ENCODE measurements at regions not wholly inside any gene's neighbourhood (a gene's known extent, or its start where the extent isn't known, plus 50 kb on each side); places are given as distances from the start of the nearest gene placed in this dataset.

- Histone ChIP-seq H3K27ac (ENCODE audit: insufficient read depth, low read length) (no peak overlapping the region), H4K20me1 (ENCODE audit: insufficient read depth, low read length) (no peaks in the 10 kb centered on the region), H2BK20ac (ENCODE audit: low read depth, low read length) (no peak overlapping the region), H3K14ac (replicated peaks; ENCODE audit: low read depth, low read length) (no peak overlapping the region), H4K5ac (ENCODE audit: low read depth, low read length) (no peak overlapping the region), H2AK9ac (replicated peaks; ENCODE audit: low read depth, low read length, poor library complexity) (no peak overlapping the region), H3K79me1 (ENCODE audit: low read depth in 1 of 2, low read length in 2 of 2) (no peaks in the 10 kb centered on the region), H3K23ac (ENCODE audit: low read depth, low read length) (no peak overlapping the region), H3K56ac (ENCODE audit: extremely low read depth, insufficient read depth, low read length) (no peak overlapping the region), H3K4me3 (ENCODE audit: insufficient read depth, low read depth, low read length) (no peak overlapping the region), H3K18ac (ENCODE audit: low read depth, low read length) (no peak overlapping the region), H3K36me3 (ENCODE audit: control insufficient read depth, insufficient read depth, low read length) (no peaks in the 10 kb centered on the region), H3K9me1 (ENCODE audit: insufficient read depth, low read length) (no peaks in the 10 kb centered on the region), H3K4me1 (ENCODE audit: control insufficient read depth, insufficient read depth, low read length) (no peaks in the 10 kb centered on the region), H2AK5ac (ENCODE audit: low read depth, low read length) (no peak overlapping the region), H2BK15ac (ENCODE audit: low read depth, low read length) (no peak overlapping the region), H3K27me3 (ENCODE audit: control insufficient read depth, insufficient read depth, low read length) (no peaks in the 10 kb centered on the region), H4K8ac (ENCODE audit: low read depth in 2 of 2, low read length in 2 of 2) (no peak overlapping the region), H4K91ac (ENCODE audit: insufficient read depth, low read depth, low read length) (no peak overlapping the region), H3K4me2 (ENCODE audit: low read depth, low read length) (no peak overlapping the region), H3K4ac (ENCODE audit: low read depth, low read length) (no peak overlapping the region), H2BK5ac (ENCODE audit: low read depth, low read length, poor library complexity, severe bottlenecking) (no peak overlapping the region), H3K9me3 (ENCODE audit: control insufficient read depth, insufficient read depth, low read length) (peaks cover 2% of the 10 kb centered on the region; the same call in 1 of the 2 replicates), H2AFZ (replicated peaks; ENCODE audit: low read length, poor library complexity) (no peak overlapping the region), H3K9ac (ENCODE audit: low read depth, low read length) (no peak overlapping the region), H2BK120ac (ENCODE audit: low read depth, low read length) (no peak overlapping the region)
- no peak for TF ChIP-seq RFX5 (IDR thresholded peaks at IDR 0.05; ENCODE audit: low read depth, low read length)
- TF ChIP-seq POLR2A (IDR thresholded peaks at IDR 0.05; ENCODE audit: low read depth, low read length) = no peak
- TF ChIP-seq BHLHE40 (IDR thresholded peaks at IDR 0.05; ENCODE audit: low read depth, low read length) = no peak
- TF ChIP-seq MAZ (IDR thresholded peaks at IDR 0.05; ENCODE audit: borderline replicate concordance, low read depth, low read length) = no peak
- no peak for TF ChIP-seq ELK1 (IDR thresholded peaks at IDR 0.05; ENCODE audit: borderline replicate concordance, low read depth, low read length)
- no peak for TF ChIP-seq MXI1 (IDR thresholded peaks at IDR 0.05; ENCODE audit: borderline replicate concordance, low read depth, low read length)
- TF ChIP-seq RAD21 (IDR thresholded peaks at IDR 0.05; ENCODE audit: low read length) = no peak
- no peak for TF ChIP-seq CTCF (conservative IDR thresholded peaks at IDR 0.05; ENCODE audit: low read depth, low read length)
- no peak for TF ChIP-seq FOS (IDR thresholded peaks at IDR 0.05; ENCODE audit: low read depth, low read length)
- TF ChIP-seq SMC3 (IDR thresholded peaks at IDR 0.05; ENCODE audit: low read depth, low read length) = no peak
- TF ChIP-seq CEBPB (IDR thresholded peaks at IDR 0.05; ENCODE audit: low read depth, low read length) = no peak
- TF ChIP-seq USF2 (IDR thresholded peaks at IDR 0.05; ENCODE audit: low read depth, low read length) = no peak
- TF ChIP-seq CHD1 (IDR thresholded peaks at IDR 0.05; ENCODE audit: low read depth, low read length) = no peak
- TF ChIP-seq NFE2L2 (IDR thresholded peaks at IDR 0.05; ENCODE audit: low read depth, low read length) = no peak
- no peak for TF ChIP-seq MAFK (IDR thresholded peaks at IDR 0.05; ENCODE audit: low read depth, low read length)
- TF ChIP-seq RCOR1 (IDR thresholded peaks at IDR 0.05; ENCODE audit: insufficient replicate concordance, low read length) = no peak
- in situ Hi-C loops (cut with MboI; ENCODE audit: low sequenced_read_pairs) = no loop called here
- intact Hi-C loops (cut with micrococcal nuclease) = no loop called here
- POLR2A ChIA-PET (ENCODE audit: unreplicated experiment) = no interaction called here
- ATAC-seq (ENCODE audit: low read depth) = no peak
- no TSS peak for BruUV-seq (replicated peaks)
- WGBS, 2 experiments (ENCODE audit: extremely low coverage in 2 of 2, insufficient read length in 1 of 2) = no CpG with 5 or more reads among the region's 1 CpG
- DNase-seq = no peak
- CTCF ChIA-PET = no interaction called here
- dilution Hi-C loops (cut with HindIII; ENCODE audit: low sequenced_read_pairs, unreplicated experiment) = no loop called here
Measured at GRCh38 chr1:118363396-118363795, 178.4 kb upstream of the SPAG17 start.
